Prostate gland (tissue), 2 donors: ENCODE measurements at regions not wholly inside any gene's neighbourhood (a gene's known extent, or its start where the extent isn't known, plus 50 kb on each side); places are given as distances from the start of the nearest gene placed in this dataset.

Experiments used
- DNase-seq: peaks from one replicate; pipeline ENCODE4 v3.0.0-alpha.2; 2019; ENCODE audit warnings: low spot score
- H3K27ac ChIP-seq, 2 donors: fragments of 200-600 bp; sonication (generic); 2 replicates each; pipeline ENCODE4 v1.5.1; 2017 to 2019
- H3K27me3 ChIP-seq: fragments of 200-600 bp; sonication (generic); replicated peaks from 2 replicates; pipeline ENCODE4 v1.5.1; 2019; ENCODE audit not compliant: insufficient read depth
- H3K36me3 ChIP-seq, 2 donors: fragments of 200-600 bp; sonication (generic); 1 replicate in 1 of 2; 2 replicates in 1 of 2; pipeline versions ENCODE4 v1.5.1 to v1.8.1; 2017 to 2019
- H3K4me1 ChIP-seq: fragments of 200-600 bp; sonication (generic); replicated peaks from 2 replicates; pipeline ENCODE4 v1.5.1; 2019
- H3K4me3 ChIP-seq, 2 donors: fragments of 200-600 bp; sonication (generic); 2 replicates each; pipeline ENCODE4 v1.5.1; 2017 to 2019
- H3K9me3 ChIP-seq: fragments of 200-600 bp; sonication (generic); 2 replicates; pipeline ENCODE4 v1.5.1; 2017
- CTCF ChIP-seq, 4 experiments: fragments of 200-600 bp in 2 of 4; fragments of 450-650 bp in 2 of 4; sonication (generic) in 2 of 4; IDR thresholded peaks; 1 replicate in 3 of 4; 2 replicates in 1 of 4; pipeline ENCODE4 v1.5.1; 2016 to 2019; ENCODE audit warnings: antibody characterized with exemption in 4 of 4, mild to moderate bottlenecking in 2 of 4, moderate library complexity in 2 of 4
- POLR2A ChIP-seq: fragments of 450-650 bp; IDR thresholded peaks from one replicate; pipeline ENCODE4 v1.6.1; 2016; ENCODE audit warnings: antibody characterized with exemption, mild to moderate bottlenecking
- POLR2AphosphoS5 ChIP-seq: sonication (generic); formaldehyde crosslinking; IDR thresholded peaks from one replicate; pipeline ENCODE4 v1.6.1; 2017; ENCODE audit warnings: antibody characterized with exemption
- WGBS: methylation state at CpG from one replicate; pipeline ENCODE4 v1.1.5; 2018; 5-methylcytosine and 5-hydroxymethylcytosine counted together
- intact Hi-C: fragments of 100-400 bp; cut with DNase I; formaldehyde crosslinking; loops from one replicate; pipeline ENCODE4 v1.14.2; 2022

- Histone ChIP-seq H3K27me3 (no peaks in the 10 kb centered on the region), H3K4me3 (no peak overlapping the region), H3K36me3 (no peaks in the 10 kb centered on the region), H3K4me1 (no peaks in the 10 kb centered on the region), H3K27ac (no peak overlapping the region), H3K9me3 (no peaks in the 10 kb centered on the region)
- DNase-seq = no peak
- TF ChIP-seq CTCF (IDR thresholded peaks at IDR 0.05) (no peak), POLR2A (no peak)
- intact Hi-C loops = no loop called here
Measured at GRCh38 chr17:14882131-14882530, 383.0 kb downstream of the PMP22 start.

- no peaks in the 10 kb centered on the region for H3K36me3 ChIP-seq
- H3K27ac ChIP-seq = no peak overlapping the region
- intact Hi-C loops = no loop called here
- no peaks in the 10 kb centered on the region for H3K4me1 ChIP-seq
- H3K4me3 ChIP-seq = no peak overlapping the region
- WGBS = 88% methylated on average over 5 of the region's 5 CpGs
- TF ChIP-seq CTCF (IDR thresholded peaks at IDR 0.05) (no peak), POLR2AphosphoS5 (no peak), POLR2A (no peak)
- H3K9me3 ChIP-seq = no peaks in the 10 kb centered on the region
- no peaks in the 10 kb centered on the region for H3K27me3 ChIP-seq
- DNase-seq = no peak
Measured at GRCh38 chr17:14875557-14876412, 389.3 kb downstream of the PMP22 start.

- no peaks in the 10 kb centered on the region for H3K4me1 ChIP-seq
- H3K36me3 ChIP-seq = no peaks in the 10 kb centered on the region
- no peak for DNase-seq
- TF ChIP-seq POLR2A (no peak), POLR2AphosphoS5 (no peak), CTCF (IDR thresholded peaks at IDR 0.05) (no peak)
- H3K27me3 ChIP-seq = no peaks in the 10 kb centered on the region
- intact Hi-C loops = no loop called here
- 26% methylated on average over 4 of the region's 4 CpGs for WGBS
- H3K27ac ChIP-seq = no peak overlapping the region
- H3K4me3 ChIP-seq = no peak overlapping the region
- no peaks in the 10 kb centered on the region for H3K9me3 ChIP-seq
Measured at GRCh38 chr17:14873996-14874395, 391.1 kb downstream of the PMP22 start.

GRCh38 chr17:14873540-14873939 lies 391.6 kb downstream of the PMP22 start:
- intact Hi-C loops = no loop called here
- WGBS = 85% methylated on average over 3 of the region's 3 CpGs
- no peak for DNase-seq

More at GRCh38 chr17:14873540-14873939, 391.6 kb downstream of the PMP22 start:
- Histone ChIP-seq H3K4me1 (no peaks in the 10 kb centered on the region), H3K27me3 (no peaks in the 10 kb centered on the region), H3K36me3 (no peaks in the 10 kb centered on the region), H3K27ac (no peak overlapping the region), H3K9me3 (no peaks in the 10 kb centered on the region), H3K4me3 (no peak overlapping the region)
- TF ChIP-seq CTCF (IDR thresholded peaks at IDR 0.05) = no peak
- TF ChIP-seq POLR2A = no peak
- no peak for TF ChIP-seq POLR2AphosphoS5
